Peyer's patch (tissue), 4 donors: ENCODE measurements at regions not wholly inside any gene's neighbourhood (a gene's known extent, or its start where the extent isn't known, plus 50 kb on each side); places are given as distances from the start of the nearest gene placed in this dataset.

ENCODE experiments used
- CTCF ChIP-seq, 6 experiments: fragments of 450-650 bp in 4 of 6; fragments of 200-600 bp in 2 of 6; sonication (generic) in 1 of 6; IDR thresholded peaks; one replicate each; pipeline ENCODE4 v1.5.1; 2017 to 2019; ENCODE audit warnings: antibody characterized with exemption in 6 of 6, mild to moderate bottlenecking in 3 of 6, moderate library complexity in 1 of 6
- POLR2A ChIP-seq, 2 donors: fragments of 450-650 bp; IDR thresholded peaks; one replicate each; pipeline ENCODE4 v1.5.1; 2017; ENCODE audit warnings: antibody characterized with exemption in 2 of 2, mild to moderate bottlenecking in 2 of 2, moderate library complexity in 2 of 2

GRCh38 chr16:52309446-52310416 lies 237.2 kb downstream of the TOX3 start:
- TF ChIP-seq POLR2A (IDR thresholded peaks at IDR 0.05) (no peak), CTCF (IDR thresholded peaks at IDR 0.05) (no peak)
